ENCODE measurements at regions not wholly inside any gene's neighbourhood (a gene's known extent, or its start where the extent isn't known, plus 50 kb on each side); places are given as distances from the start of the nearest gene placed in this dataset.

GRCh38 chr2:82172483-82172882, 1867.9 kb upstream of the LRRTM1 start:
- Histone ChIP-seq H3K9me2 (replicated peaks; ENCODE audit: insufficient read depth) (no peaks in the 10 kb centered on the region), H4K20me1 (ENCODE audit: insufficient read depth, poor library complexity, severe bottlenecking) (no peaks in the 10 kb centered on the region), H3K27ac (no peak overlapping the region), H3K79me2 (no peaks in the 10 kb centered on the region), H3K4me2 (no peak overlapping the region), H3K27me3 (no peaks in the 10 kb centered on the region), H3K4me3 (no peak overlapping the region), H3K4me1 (ENCODE audit: insufficient read depth) (no peaks in the 10 kb centered on the region), H3K9me3 (ENCODE audit: low read depth) (no peaks in the 10 kb centered on the region), H3K36me3 (replicated peaks; ENCODE audit: insufficient read depth, low read depth) (no peaks in the 10 kb centered on the region), H2AFZ (no peak overlapping the region)
- TF ChIP-seq EZH2phosphoT487 (IDR thresholded peaks at IDR 0.05; ENCODE audit: low read depth, severe bottlenecking, unreplicated experiment) = no peak
- no peak for TF ChIP-seq EZH2 (IDR thresholded peaks at IDR 0.05; ENCODE audit: borderline replicate concordance)
- no peak for TF ChIP-seq CTCF (IDR thresholded peaks at IDR 0.05; ENCODE audit: poor library complexity)
- no peak for DNase-seq (ENCODE audit: low spot score)
- 88% methylated on average over 2 of the region's 2 CpGs for WGBS (ENCODE audit: low lambda C conversion rate, missing lambda C conversion rate)

GRCh38 chr2:82169379-82169778, 1864.8 kb upstream of the LRRTM1 start:
- no peaks in the 10 kb centered on the region for H3K27me3 ChIP-seq
- DNase-seq (ENCODE audit: low spot score) = no peak
- no peaks in the 10 kb centered on the region for H3K36me3 ChIP-seq (replicated peaks; ENCODE audit: insufficient read depth, low read depth)
- H3K27ac ChIP-seq = no peak overlapping the region
- H4K20me1 ChIP-seq (ENCODE audit: insufficient read depth, poor library complexity, severe bottlenecking) = no peaks in the 10 kb centered on the region
- no peak overlapping the region for H3K4me3 ChIP-seq
- H3K9me3 ChIP-seq (ENCODE audit: low read depth) = no peaks in the 10 kb centered on the region
- WGBS (ENCODE audit: low lambda C conversion rate, missing lambda C conversion rate) = 87% methylated on average over 4 of the region's 4 CpGs
- no peaks in the 10 kb centered on the region for H3K9me2 ChIP-seq (replicated peaks; ENCODE audit: insufficient read depth)
- H3K4me1 ChIP-seq (ENCODE audit: insufficient read depth) = no peaks in the 10 kb centered on the region
- TF ChIP-seq EZH2 (IDR thresholded peaks at IDR 0.05; ENCODE audit: borderline replicate concordance) (no peak), EZH2phosphoT487 (IDR thresholded peaks at IDR 0.05; ENCODE audit: low read depth, severe bottlenecking, unreplicated experiment) (no peak), CTCF (IDR thresholded peaks at IDR 0.05; ENCODE audit: poor library complexity) (no peak)
- no peak overlapping the region for H3K4me2 ChIP-seq
- no peak overlapping the region for H2AFZ ChIP-seq
- no peaks in the 10 kb centered on the region for H3K79me2 ChIP-seq

- Histone ChIP-seq H3K4me3 (no peak overlapping the region), H3K9me2 (replicated peaks; ENCODE audit: insufficient read depth) (no peaks in the 10 kb centered on the region), H3K9me3 (ENCODE audit: low read depth) (no peaks in the 10 kb centered on the region), H3K36me3 (replicated peaks; ENCODE audit: insufficient read depth, low read depth) (no peaks in the 10 kb centered on the region), H3K4me1 (ENCODE audit: insufficient read depth) (no peaks in the 10 kb centered on the region), H4K20me1 (ENCODE audit: insufficient read depth, poor library complexity, severe bottlenecking) (no peaks in the 10 kb centered on the region), H3K79me2 (no peaks in the 10 kb centered on the region), H3K27me3 (no peaks in the 10 kb centered on the region), H2AFZ (no peak overlapping the region), H3K4me2 (no peak overlapping the region), H3K27ac (no peak overlapping the region)
- DNase-seq (ENCODE audit: low spot score) = no peak
- TF ChIP-seq CTCF (IDR thresholded peaks at IDR 0.05; ENCODE audit: poor library complexity) = no peak
- TF ChIP-seq EZH2 (IDR thresholded peaks at IDR 0.05; ENCODE audit: borderline replicate concordance) = no peak
- no peak for TF ChIP-seq EZH2phosphoT487 (IDR thresholded peaks at IDR 0.05; ENCODE audit: low read depth, severe bottlenecking, unreplicated experiment)
These were observed 1860.8 kb upstream of the LRRTM1 start for GRCh38 chr2:82165377-82165776.

GRCh38 chr2:82158150-82158549, 1853.6 kb upstream of the LRRTM1 start:
- Histone ChIP-seq H3K79me2 (no peaks in the 10 kb centered on the region), H2AFZ (no peak overlapping the region), H4K20me1 (ENCODE audit: insufficient read depth, poor library complexity, severe bottlenecking) (no peaks in the 10 kb centered on the region), H3K9me2 (replicated peaks; ENCODE audit: insufficient read depth) (no peaks in the 10 kb centered on the region), H3K36me3 (replicated peaks; ENCODE audit: insufficient read depth, low read depth) (no peaks in the 10 kb centered on the region), H3K27ac (no peak overlapping the region), H3K4me2 (no peak overlapping the region), H3K4me1 (ENCODE audit: insufficient read depth) (no peaks in the 10 kb centered on the region), H3K9me3 (ENCODE audit: low read depth) (no peaks in the 10 kb centered on the region), H3K4me3 (no peak overlapping the region), H3K27me3 (no peaks in the 10 kb centered on the region)
- no peak for TF ChIP-seq CTCF (IDR thresholded peaks at IDR 0.05; ENCODE audit: poor library complexity)
- no peak for TF ChIP-seq EZH2 (IDR thresholded peaks at IDR 0.05; ENCODE audit: borderline replicate concordance)
- no peak for TF ChIP-seq EZH2phosphoT487 (IDR thresholded peaks at IDR 0.05; ENCODE audit: low read depth, severe bottlenecking, unreplicated experiment)
- WGBS (ENCODE audit: low lambda C conversion rate, missing lambda C conversion rate) = 77% methylated on average over 2 of the region's 2 CpGs
- no peak for DNase-seq (ENCODE audit: low spot score)
